Stimulated activated naive CD8-positive, alpha-beta T cell treated with anti-CD3 and anti-CD28 coated beads, Interleukin-15, Interleukin-2, amounts not matched to agents 100 ng/mL and 50 ng/mL, for 24 hours (primary cell): ENCODE measurements at regions not wholly inside any gene's neighbourhood (a gene's known extent, or its start where the extent isn't known, plus 50 kb on each side); places are given as distances from the start of the nearest gene placed in this dataset.
"Not testable (repeated sequence)": the region's sequence is repeated elsewhere in the genome, so short reads cannot be mapped to it uniquely, and the experiment has no call there.

Source experiments
- H3K27ac Mint-ChIP-seq: one replicate; pipeline ENCODE4 v1.8.0; 2021; ENCODE audit warnings: mild to moderate bottlenecking, mixed read lengths
- H3K27me3 Mint-ChIP-seq: one replicate; pipeline ENCODE4 v1.8.0; 2021; ENCODE audit warnings: mixed read lengths
- H3K36me3 Mint-ChIP-seq: one replicate; pipeline ENCODE4 v1.8.0; 2021; ENCODE audit warnings: low read depth, mixed read lengths
- H3K4me1 Mint-ChIP-seq: one replicate; pipeline ENCODE4 v1.8.0; 2021; ENCODE audit warnings: low read depth, mixed read lengths
- H3K4me3 Mint-ChIP-seq: one replicate; pipeline ENCODE4 v1.8.0; 2021; ENCODE audit warnings: mild to moderate bottlenecking, mixed read lengths
- H3K9me3 Mint-ChIP-seq: one replicate; pipeline ENCODE4 v1.8.0; 2021; ENCODE audit warnings: mixed read lengths

DNA sequence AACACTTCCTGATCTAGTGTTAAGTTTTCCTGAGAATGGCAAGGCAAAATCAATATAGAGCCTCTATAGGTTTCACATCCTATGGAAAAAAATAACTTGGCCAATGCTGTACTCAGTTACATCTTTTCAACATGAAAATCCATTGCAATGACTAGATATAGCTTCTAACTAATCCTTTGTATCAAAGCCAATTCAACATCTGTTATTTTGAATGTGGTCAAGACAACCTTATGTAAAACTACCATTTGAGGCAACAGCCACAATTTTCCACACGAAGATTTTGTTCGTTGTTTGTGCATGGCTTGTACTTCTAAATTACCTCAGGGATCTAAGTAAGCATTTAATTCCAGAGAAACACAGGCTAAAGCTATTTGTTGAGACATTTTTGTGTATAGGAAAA is 637.8 kb upstream of the EYS start:
- H3K4me1 Mint-ChIP-seq = no peaks in the 10 kb centered on the region
- H3K9me3 Mint-ChIP-seq = peaks cover 9% of the 10 kb centered on the region
- H3K27me3 Mint-ChIP-seq = no peaks in the 10 kb centered on the region
- no peak overlapping the region for H3K4me3 Mint-ChIP-seq
- no peak overlapping the region for H3K27ac Mint-ChIP-seq
- no peaks in the 10 kb centered on the region for H3K36me3 Mint-ChIP-seq

DNA sequence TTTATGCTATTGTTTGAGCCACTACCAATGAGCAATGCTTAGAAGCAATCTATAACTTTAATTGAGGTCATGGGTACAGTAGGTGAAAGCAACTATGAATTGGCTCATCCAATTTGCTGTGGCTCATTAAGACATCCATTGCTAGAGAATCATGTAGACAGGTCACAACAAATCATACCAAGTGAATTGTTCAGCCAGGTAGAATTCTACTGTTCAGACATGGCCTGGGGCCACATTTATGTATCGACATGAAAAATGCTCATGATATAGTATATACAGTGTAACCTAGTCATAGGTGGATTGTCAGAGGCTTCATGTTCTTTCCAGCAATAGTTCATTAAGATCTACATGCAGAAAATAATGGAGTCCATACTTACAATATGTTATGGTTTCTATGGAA is 633.7 kb upstream of the EYS start:
- Mint-ChIP-seq H3K4me3 (no peak overlapping the region), H3K36me3 (no peaks in the 10 kb centered on the region), H3K4me1 (no peaks in the 10 kb centered on the region), H3K27me3 (no peaks in the 10 kb centered on the region), H3K27ac (no peak overlapping the region), H3K9me3 (peaks cover 6% of the 10 kb centered on the region)

DNA sequence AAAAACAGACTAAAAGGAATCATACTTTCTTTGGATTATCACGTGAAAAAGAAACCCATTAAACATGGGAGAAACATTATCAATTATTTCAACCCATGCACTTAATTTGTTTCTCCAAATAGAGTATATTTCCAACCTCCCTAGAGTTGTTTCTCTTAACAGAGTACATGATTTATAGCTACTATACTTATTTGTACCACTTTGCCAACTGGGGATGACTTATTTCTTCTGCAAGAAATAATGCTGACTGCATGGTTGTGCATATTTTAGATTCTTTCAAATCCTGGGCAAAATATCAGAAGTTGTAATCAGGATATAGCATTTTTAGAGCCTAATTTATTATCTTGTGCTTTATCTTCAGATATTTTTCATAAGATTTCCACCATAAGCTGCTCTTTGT is 629.1 kb upstream of the EYS start:
- H3K36me3 Mint-ChIP-seq = no peaks in the 10 kb centered on the region
- H3K27ac Mint-ChIP-seq = no peak overlapping the region
- no peaks in the 10 kb centered on the region for H3K4me1 Mint-ChIP-seq
- no peaks in the 10 kb centered on the region for H3K27me3 Mint-ChIP-seq
- peaks cover 4% of the 10 kb centered on the region for H3K9me3 Mint-ChIP-seq
- H3K4me3 Mint-ChIP-seq = no peak overlapping the region

- no peaks in the 10 kb centered on the region for H3K27me3 Mint-ChIP-seq
- no peak overlapping the region for H3K4me3 Mint-ChIP-seq
- H3K4me1 Mint-ChIP-seq = no peaks in the 10 kb centered on the region
- H3K9me3 Mint-ChIP-seq = peaks cover 9% of the 10 kb centered on the region
- H3K36me3 Mint-ChIP-seq = no peaks in the 10 kb centered on the region
- no peak overlapping the region for H3K27ac Mint-ChIP-seq
Measured at GRCh38 chr6:66328200-66328599, 621.2 kb upstream of the EYS start.

DNA sequence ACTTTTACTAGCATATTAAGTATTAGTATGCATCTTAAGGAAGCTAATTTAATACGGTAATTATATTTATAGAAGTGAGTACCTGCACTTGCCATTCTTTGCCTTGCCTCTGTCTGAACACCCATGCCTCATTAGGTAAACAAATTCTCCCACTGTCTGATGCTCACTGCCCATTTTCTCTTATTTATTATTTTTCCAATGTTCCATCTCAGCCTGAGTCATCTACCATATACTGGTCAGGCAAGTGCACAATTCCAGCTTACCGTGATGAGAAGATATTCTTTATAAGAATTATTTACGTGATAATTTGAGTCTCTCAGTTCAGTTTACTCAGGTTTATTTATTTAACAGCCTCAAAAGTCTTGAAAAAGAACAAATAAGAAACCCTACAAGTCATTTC is 619.2 kb upstream of the EYS start:
- Mint-ChIP-seq H3K36me3 (no peaks in the 10 kb centered on the region), H3K27ac (no peak overlapping the region), H3K4me1 (no peaks in the 10 kb centered on the region), H3K9me3 (peaks cover 9% of the 10 kb centered on the region), H3K27me3 (no peaks in the 10 kb centered on the region), H3K4me3 (no peak overlapping the region)

DNA sequence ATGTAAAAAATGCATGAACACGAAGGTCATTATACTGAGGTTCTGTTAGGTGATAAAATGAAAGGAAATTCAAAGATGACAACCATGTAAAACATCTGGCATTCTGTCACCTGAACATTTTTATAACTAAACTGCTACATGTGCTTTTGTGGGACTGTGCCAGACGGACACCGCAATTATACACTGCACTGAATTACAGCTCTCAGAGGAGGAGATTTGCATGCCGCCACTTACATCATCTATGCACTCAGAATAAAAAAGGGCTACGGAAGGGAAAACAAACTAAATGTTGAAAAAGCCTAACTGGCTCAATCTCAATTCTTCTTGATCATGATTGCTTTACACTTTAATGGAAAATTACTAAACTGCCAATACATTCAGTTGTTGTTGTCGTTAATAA is 614.0 kb upstream of the EYS start:
- Mint-ChIP-seq H3K36me3 (no peaks in the 10 kb centered on the region), H3K4me3 (no peak overlapping the region), H3K4me1 (no peaks in the 10 kb centered on the region), H3K27me3 (no peaks in the 10 kb centered on the region), H3K9me3 (peaks cover 8% of the 10 kb centered on the region), H3K27ac (no peak overlapping the region)

DNA sequence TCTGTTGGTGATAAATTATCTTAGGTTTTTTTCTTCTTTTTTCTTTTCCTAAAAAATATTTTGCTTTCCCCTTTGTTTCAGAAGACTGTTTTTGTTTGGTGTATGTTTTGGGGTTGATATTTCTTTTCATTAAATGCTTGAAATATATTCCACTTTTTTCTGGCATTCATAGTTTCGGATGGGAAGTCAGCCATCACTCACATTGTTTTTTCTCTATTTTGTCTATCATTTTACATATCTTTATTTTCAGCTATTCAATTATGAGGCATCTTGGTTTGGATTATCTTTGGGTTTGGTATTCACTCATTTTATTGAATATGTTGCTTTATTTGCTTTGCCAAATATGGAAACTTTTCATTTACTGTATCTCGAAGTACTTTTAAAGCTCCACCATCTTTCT is 600.5 kb upstream of the EYS start:
- no peak overlapping the region for H3K4me3 Mint-ChIP-seq
- peaks cover 18% of the 10 kb centered on the region for H3K9me3 Mint-ChIP-seq
- no peaks in the 10 kb centered on the region for H3K36me3 Mint-ChIP-seq
- H3K27ac Mint-ChIP-seq = no peak overlapping the region
- H3K27me3 Mint-ChIP-seq = no peaks in the 10 kb centered on the region
- no peaks in the 10 kb centered on the region for H3K4me1 Mint-ChIP-seq

- Mint-ChIP-seq H3K4me3 (no peak overlapping the region), H3K27ac (no peak overlapping the region), H3K27me3 (no peaks in the 10 kb centered on the region), H3K4me1 (no peaks in the 10 kb centered on the region), H3K9me3 (peaks cover 3% of the 10 kb centered on the region), H3K36me3 (no peaks in the 10 kb centered on the region)
Measured at GRCh38 chr6:66291905-66292304, 584.9 kb upstream of the EYS start.

DNA sequence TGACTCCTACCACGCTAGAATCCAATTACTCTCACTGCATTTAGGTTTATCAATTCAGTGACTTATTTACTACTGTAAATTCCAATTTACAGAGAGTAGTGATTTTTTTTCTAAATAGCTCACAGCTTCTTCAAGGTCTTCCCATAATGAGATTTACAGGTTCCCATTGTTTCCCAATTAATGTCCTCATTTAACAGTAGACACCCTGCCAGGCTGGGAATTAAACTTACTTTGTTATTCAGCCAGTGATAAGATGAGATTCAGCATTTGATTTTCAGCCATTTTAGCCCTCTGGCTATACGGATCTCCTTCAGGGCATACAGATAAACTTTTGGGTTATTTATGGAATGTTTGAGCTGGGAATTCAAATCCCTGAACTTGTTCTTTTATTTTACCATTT is 582.9 kb upstream of the EYS start:
- Mint-ChIP-seq H3K4me1 (no peaks in the 10 kb centered on the region), H3K9me3 (peaks cover 4% of the 10 kb centered on the region), H3K27ac (no peak overlapping the region), H3K27me3 (no peaks in the 10 kb centered on the region), H3K36me3 (no peaks in the 10 kb centered on the region), H3K4me3 (no peak overlapping the region)

- Mint-ChIP-seq H3K4me3 (no peak overlapping the region), H3K9me3 (peaks cover 14% of the 10 kb centered on the region), H3K36me3 (no peaks in the 10 kb centered on the region), H3K27me3 (no peaks in the 10 kb centered on the region), H3K27ac (no peak overlapping the region), H3K4me1 (no peaks in the 10 kb centered on the region)
Measured at GRCh38 chr6:66278115-66278514, 571.1 kb upstream of the EYS start.

GRCh38 chr6:66277400-66277799 is 570.4 kb upstream of the EYS start:
- Mint-ChIP-seq H3K4me3 (no peak overlapping the region), H3K4me1 (no peaks in the 10 kb centered on the region), H3K36me3 (no peaks in the 10 kb centered on the region), H3K27me3 (no peaks in the 10 kb centered on the region), H3K9me3 (peaks cover 14% of the 10 kb centered on the region), H3K27ac (no peak overlapping the region)

- H3K4me3 Mint-ChIP-seq = no peak overlapping the region
- H3K27ac Mint-ChIP-seq = no peak overlapping the region
- H3K9me3 Mint-ChIP-seq = peaks cover 4% of the 10 kb centered on the region
- no peaks in the 10 kb centered on the region for H3K27me3 Mint-ChIP-seq
- no peaks in the 10 kb centered on the region for H3K36me3 Mint-ChIP-seq
- no peaks in the 10 kb centered on the region for H3K4me1 Mint-ChIP-seq
Measured at GRCh38 chr6:66265737-66266136, 558.7 kb upstream of the EYS start.

- no peak overlapping the region for H3K27ac Mint-ChIP-seq
- H3K27me3 Mint-ChIP-seq = no peaks in the 10 kb centered on the region
- H3K4me1 Mint-ChIP-seq = no peaks in the 10 kb centered on the region
- H3K4me3 Mint-ChIP-seq = no peak overlapping the region
- peaks cover 4% of the 10 kb centered on the region for H3K9me3 Mint-ChIP-seq
- no peaks in the 10 kb centered on the region for H3K36me3 Mint-ChIP-seq
Measured at GRCh38 chr6:66264376-66264775, 557.4 kb upstream of the EYS start.

DNA sequence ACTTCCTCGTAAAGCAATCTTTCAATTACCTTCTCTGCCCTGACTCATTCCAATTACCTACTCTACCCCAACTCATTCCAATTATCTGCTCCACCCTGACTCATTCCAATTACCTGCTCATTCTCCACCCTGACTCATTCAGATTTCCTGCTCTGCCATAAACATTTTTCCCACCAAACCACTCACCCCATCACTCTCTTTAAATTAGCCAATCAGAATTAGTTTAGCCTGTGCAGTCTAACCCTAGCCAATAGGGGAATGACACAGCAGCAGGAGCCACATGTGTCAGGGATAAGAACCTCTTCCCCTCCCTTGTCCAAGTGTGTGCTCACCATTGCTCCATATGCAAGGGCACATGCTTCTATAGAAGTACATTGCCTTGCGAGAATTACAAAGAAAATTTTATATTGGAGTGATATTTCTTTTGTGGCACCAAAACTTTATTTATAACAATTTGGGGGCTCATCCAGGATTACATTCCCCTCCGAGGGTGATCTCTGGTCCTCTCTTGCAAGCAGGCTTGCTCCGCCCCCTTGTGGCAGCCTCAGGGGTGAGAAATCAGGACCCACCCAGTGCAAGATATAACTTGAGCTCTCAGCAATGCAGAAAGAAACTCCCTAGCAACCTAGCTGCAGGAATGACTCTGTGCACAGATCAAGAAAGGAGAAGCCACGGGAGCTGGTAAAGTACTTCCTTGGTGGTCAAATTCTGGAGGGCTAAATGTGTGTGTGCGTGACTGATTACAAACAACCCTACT is 551.9 kb upstream of the EYS start:
- H3K27ac Mint-ChIP-seq, H3K4me3 Mint-ChIP-seq, H3K36me3 Mint-ChIP-seq, H3K27me3 Mint-ChIP-seq, H3K4me1 Mint-ChIP-seq: not testable (repeated sequence)
- peaks cover 18% of the 10 kb centered on the region for H3K9me3 Mint-ChIP-seq

GRCh38 chr6:66245231-66245630 is 538.2 kb upstream of the EYS start:
- no peaks in the 10 kb centered on the region for H3K36me3 Mint-ChIP-seq
- H3K9me3 Mint-ChIP-seq = peaks cover 16% of the 10 kb centered on the region
- no peaks in the 10 kb centered on the region for H3K4me1 Mint-ChIP-seq
- no peaks in the 10 kb centered on the region for H3K27me3 Mint-ChIP-seq
- no peak overlapping the region for H3K4me3 Mint-ChIP-seq
- H3K27ac Mint-ChIP-seq = no peak overlapping the region

- Mint-ChIP-seq H3K36me3 (no peaks in the 10 kb centered on the region), H3K4me3 (no peak overlapping the region), H3K27me3 (no peaks in the 10 kb centered on the region), H3K9me3 (no peaks in the 10 kb centered on the region), H3K27ac (no peak overlapping the region), H3K4me1 (no peaks in the 10 kb centered on the region)
Measured at GRCh38 chr6:66238851-66239250, 531.8 kb upstream of the EYS start.
